ENCODE measurements at regions not wholly inside any gene's neighbourhood (a gene's known extent, or its start where the extent isn't known, plus 50 kb on each side); places are given as distances from the start of the nearest gene placed in this dataset.
"Not testable (repeated sequence)": the region's sequence is repeated elsewhere in the genome, so short reads cannot be mapped to it uniquely, and the experiment has no call there.

- Histone ChIP-seq H3K4me3 (no peak overlapping the region), H3K9me3 (no peaks in the 10 kb centered on the region), H3K27ac (replicated peaks in 1 of 4) (no peak overlapping the region), H3K4me1 (no peaks in the 10 kb centered on the region), H3K36me3 (no peaks in the 10 kb centered on the region), H3K27me3 (no peaks in the 10 kb centered on the region)
- TF ChIP-seq POLR2A (IDR thresholded peaks at IDR 0.05; ENCODE audit: low read depth) (no peak), EP300 (IDR thresholded peaks at IDR 0.05) (no peak), POLR2AphosphoS5 (IDR thresholded peaks at IDR 0.05) (no peak), CTCF (IDR thresholded peaks at IDR 0.05) (no peak)
- DNase-seq (ENCODE audit: extremely low spot score) = no peak
- WGBS = 98% methylated on average over 2 of the region's 2 CpGs
- intact Hi-C loops (cut with DNase I) = no loop called here
These were observed 586.5 kb downstream of the CETN3 start for GRCh38 chr5:89823046-89823445.

- WGBS = 52% methylated on average over 4 of the region's 4 CpGs
- peaks cover 0 to 3% (median 0%) of the 10 kb centered on the region in 4 donors for H3K9me3 ChIP-seq
- no peaks in the 10 kb centered on the region for H3K27me3 ChIP-seq
- no peak for DNase-seq (ENCODE audit: extremely low spot score)
- H3K4me3 ChIP-seq = no peak overlapping the region
- no peak overlapping the region for H3K27ac ChIP-seq (replicated peaks in 1 of 4)
- H3K36me3 ChIP-seq = no peaks in the 10 kb centered on the region
- TF ChIP-seq EP300 (IDR thresholded peaks at IDR 0.05) (no peak), CTCF (IDR thresholded peaks at IDR 0.05) (no peak), POLR2A (IDR thresholded peaks at IDR 0.05; ENCODE audit: low read depth) (no peak), POLR2AphosphoS5 (IDR thresholded peaks at IDR 0.05) (no peak)
- no peaks in the 10 kb centered on the region for H3K4me1 ChIP-seq
- intact Hi-C loops (cut with DNase I) = no loop called here
These were observed 591.7 kb downstream of the CETN3 start for GRCh38 chr5:89817841-89818240.

- intact Hi-C loops (cut with DNase I) = no loop called here
- 81% methylated on average over 2 of the region's 2 CpGs for WGBS
These were observed 593.5 kb downstream of the CETN3 start for GRCh38 chr5:89816038-89816437.

GRCh38 chr5:89800735-89801134 is 608.8 kb downstream of the CETN3 start:
- H3K36me3 ChIP-seq; H3K4me1 ChIP-seq; H3K27me3 ChIP-seq; intact Hi-C loops (cut with DNase I); DNase-seq (ENCODE audit: extremely low spot score); H3K27ac ChIP-seq (replicated peaks in 1 of 4); H3K4me3 ChIP-seq: not testable (repeated sequence)
- H3K9me3 ChIP-seq = peaks cover 0 to 11% (median 3%) of the 10 kb centered on the region in 4 donors
- WGBS = 85% methylated on average over 5 of the region's 5 CpGs

More at GRCh38 chr5:89816038-89816437, 593.5 kb downstream of the CETN3 start:
- Histone ChIP-seq H3K4me3 (no peak overlapping the region), H3K9me3 (peaks cover 0 to 3% (median 0%) of the 10 kb centered on the region in 4 donors), H3K27me3 (no peaks in the 10 kb centered on the region), H3K4me1 (no peaks in the 10 kb centered on the region), H3K36me3 (no peaks in the 10 kb centered on the region), H3K27ac (replicated peaks in 1 of 4) (no peak overlapping the region)
- TF ChIP-seq EP300 (IDR thresholded peaks at IDR 0.05) (no peak), POLR2A (IDR thresholded peaks at IDR 0.05; ENCODE audit: low read depth) (no peak), POLR2AphosphoS5 (IDR thresholded peaks at IDR 0.05) (no peak), CTCF (IDR thresholded peaks at IDR 0.05) (no peak)
- no peak for DNase-seq (ENCODE audit: extremely low spot score)

- H3K9me3 ChIP-seq = peaks cover 0 to 11% (median 4%) of the 10 kb centered on the region in 4 donors
- H3K27me3 ChIP-seq; H3K4me1 ChIP-seq; intact Hi-C loops (cut with DNase I); DNase-seq (ENCODE audit: extremely low spot score); H3K36me3 ChIP-seq; H3K4me3 ChIP-seq; H3K27ac ChIP-seq (replicated peaks in 1 of 4): not testable (repeated sequence)
- 99% methylated on average over 6 of the region's 6 CpGs for WGBS
These were observed 615.1 kb downstream of the CETN3 start for GRCh38 chr5:89794504-89794903.

GRCh38 chr5:89779734-89780133 is 629.8 kb downstream of the CETN3 start:
- intact Hi-C loops (cut with DNase I); H3K4me1 ChIP-seq; H3K27ac ChIP-seq (replicated peaks in 1 of 4); H3K36me3 ChIP-seq; H3K27me3 ChIP-seq; H3K4me3 ChIP-seq; DNase-seq (ENCODE audit: extremely low spot score): not testable (repeated sequence)
- H3K9me3 ChIP-seq = peaks cover 0 to 45% (median 29%) of the 10 kb centered on the region in 4 donors

Data from esophagus muscularis mucosa (tissue), 4 donors.